PC-9 (cell line): ENCODE measurements at regions not wholly inside any gene's neighbourhood (a gene's known extent, or its start where the extent isn't known, plus 50 kb on each side); places are given as distances from the start of the nearest gene placed in this dataset.
"Not testable (repeated sequence)": the region's sequence is repeated elsewhere in the genome, so short reads cannot be mapped to it uniquely, and the experiment has no call there.

Source experiments
- BruUV-seq: library from RNA; stranded (reverse); fragments of 400-500 nt; replicated peaks from 2 replicates; lab custom pipeline; 2021; lab: Mats Ljungman, UMichigan
- CTCF ChIA-PET: fragments of 300-600 bp; sonication (Branson Sonifier 250); formaldehyde crosslinking; loops from one replicate; lab custom pipeline; 2022; ENCODE audit warnings: antibody characterized with exemption; lab: Charles Lee
- POLR2A ChIA-PET: fragments of 300-600 bp; sonication (Branson Sonifier 250); formaldehyde crosslinking; loops from one replicate; lab custom pipeline; 2022; ENCODE audit warnings: antibody characterized with exemption; ENCODE audit not compliant: unreplicated experiment; lab: Charles Lee
- DNase-seq, 2 experiments: peaks; one replicate each; pipeline versions ENCODE4 v3.0.0 to v3.0.0-alpha.2; 2015 to 2022; ENCODE audit warnings: mixed read lengths in 1 of 2
- H2AFZ ChIP-seq: fragments of 200-600 bp; sonication (generic); 2 replicates; pipeline ENCODE4 v1.8.1; 2017; ENCODE audit warnings: antibody characterized with exemption
- H3F3A ChIP-seq: fragments of 200-600 bp; sonication (generic); 2 replicates; pipeline ENCODE4 v1.8.1; 2017; ENCODE audit warnings: antibody characterized with exemption, mild to moderate bottlenecking, low read depth; ENCODE audit not compliant: insufficient read depth
- H3K27ac ChIP-seq: fragments of 200-600 bp; sonication (generic); 2 replicates; pipeline ENCODE4 v1.6.1; 2016; ENCODE audit warnings: mixed run types
- H3K27me3 ChIP-seq: fragments of 200-600 bp; sonication (generic); 2 replicates; pipeline ENCODE4 v1.6.1; 2016; ENCODE audit warnings: low read depth, mixed run types; ENCODE audit not compliant: insufficient read depth
- H3K36me3 ChIP-seq: fragments of 200-600 bp; sonication (generic); 2 replicates; pipeline ENCODE4 v1.6.1; 2016; ENCODE audit warnings: low read depth, mixed run types
- H3K4me1 ChIP-seq: fragments of 200-600 bp; sonication (generic); replicated peaks from 2 replicates; pipeline ENCODE4 v1.6.1; 2016; ENCODE audit warnings: mixed run types; ENCODE audit not compliant: insufficient read depth
- H3K4me2 ChIP-seq: fragments of 200-600 bp; sonication (generic); 2 replicates; pipeline ENCODE4 v1.6.1; 2017; ENCODE audit warnings: mixed run types
- H3K4me3 ChIP-seq: fragments of 200-600 bp; sonication (generic); 2 replicates; pipeline ENCODE4 v1.6.1; 2016; ENCODE audit warnings: mixed run types
- H3K79me2 ChIP-seq: fragments of 200-600 bp; sonication (generic); 2 replicates; pipeline ENCODE4 v1.6.1; 2017; ENCODE audit warnings: low read depth, mixed run types
- H3K9me2 ChIP-seq: fragments of 200-600 bp; sonication (generic); 2 replicates; pipeline ENCODE4 v1.8.1; 2017; ENCODE audit warnings: mild to moderate bottlenecking; ENCODE audit not compliant: insufficient read depth
- H3K9me3 ChIP-seq: fragments of 200-600 bp; sonication (generic); 2 replicates; pipeline ENCODE4 v1.8.1; 2016; ENCODE audit warnings: low read depth; ENCODE audit not compliant: insufficient read depth
- H4K20me1 ChIP-seq: fragments of 200-600 bp; sonication (generic); 2 replicates; pipeline ENCODE4 v1.8.1; 2017; ENCODE audit not compliant: insufficient read depth
- EZH2 ChIP-seq: fragments of 200-600 bp; sonication (generic); IDR thresholded peaks from 2 replicates; pipeline ENCODE4 v1.8.0; 2017; ENCODE audit warnings: antibody characterized with exemption, low read depth
- intact Hi-C: fragments of 100-400 bp; cut with micrococcal nuclease; formaldehyde crosslinking; loops from one replicate; pipeline ENCODE4 v1.10.0; 2022; ENCODE audit not compliant: unreplicated experiment
- TF ChIP-seq, protein P1 (sequence below): fragments of 200-600 bp; sonication (generic); conservative IDR thresholded peaks from 2 replicates; pipeline ENCODE4 v1.6.1; 2017; ENCODE audit warnings: mixed run types, antibody characterized with exemption, mild to moderate bottlenecking, moderate library complexity

GRCh38 chr3:80643421-80643820, 875.6 kb upstream of the ROBO1 start:
- POLR2A ChIA-PET, result no interaction called here
- Histone ChIP-seq H4K20me1 (no peaks in the 10 kb centered on the region), H3K4me2 (no peak overlapping the region), H3F3A (no peaks in the 10 kb centered on the region), H2AFZ (no peak overlapping the region), H3K4me1 (no peaks in the 10 kb centered on the region), H3K27ac (no peak overlapping the region), H3K79me2 (no peaks in the 10 kb centered on the region), H3K27me3 (no peaks in the 10 kb centered on the region), H3K4me3 (no peak overlapping the region), H3K36me3 (no peaks in the 10 kb centered on the region), H3K9me3 (no peaks in the 10 kb centered on the region; the same call in 1 of the 2 replicates), H3K9me2 (no peaks in the 10 kb centered on the region)
- no peak for TF ChIP-seq EZH2
- TF ChIP-seq, protein P1, sequence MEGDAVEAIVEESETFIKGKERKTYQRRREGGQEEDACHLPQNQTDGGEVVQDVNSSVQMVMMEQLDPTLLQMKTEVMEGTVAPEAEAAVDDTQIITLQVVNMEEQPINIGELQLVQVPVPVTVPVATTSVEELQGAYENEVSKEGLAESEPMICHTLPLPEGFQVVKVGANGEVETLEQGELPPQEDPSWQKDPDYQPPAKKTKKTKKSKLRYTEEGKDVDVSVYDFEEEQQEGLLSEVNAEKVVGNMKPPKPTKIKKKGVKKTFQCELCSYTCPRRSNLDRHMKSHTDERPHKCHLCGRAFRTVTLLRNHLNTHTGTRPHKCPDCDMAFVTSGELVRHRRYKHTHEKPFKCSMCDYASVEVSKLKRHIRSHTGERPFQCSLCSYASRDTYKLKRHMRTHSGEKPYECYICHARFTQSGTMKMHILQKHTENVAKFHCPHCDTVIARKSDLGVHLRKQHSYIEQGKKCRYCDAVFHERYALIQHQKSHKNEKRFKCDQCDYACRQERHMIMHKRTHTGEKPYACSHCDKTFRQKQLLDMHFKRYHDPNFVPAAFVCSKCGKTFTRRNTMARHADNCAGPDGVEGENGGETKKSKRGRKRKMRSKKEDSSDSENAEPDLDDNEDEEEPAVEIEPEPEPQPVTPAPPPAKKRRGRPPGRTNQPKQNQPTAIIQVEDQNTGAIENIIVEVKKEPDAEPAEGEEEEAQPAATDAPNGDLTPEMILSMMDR, result no peak
- CTCF ChIA-PET, result no interaction called here
- intact Hi-C loops, result no loop called here
- BruUV-seq, result no TSS peak
- no peak for DNase-seq

- no peak overlapping the region for H3K27ac ChIP-seq
- no peaks in the 10 kb centered on the region for H3F3A ChIP-seq
- intact Hi-C loops, result no loop called here
- no peaks in the 10 kb centered on the region for H4K20me1 ChIP-seq
- H3K27me3 ChIP-seq, result no peaks in the 10 kb centered on the region
- H3K4me2 ChIP-seq, result no peak overlapping the region
- ChIA-PET CTCF (no interaction called here), POLR2A (no interaction called here)
- no peak overlapping the region for H2AFZ ChIP-seq
- H3K4me3 ChIP-seq, result no peak overlapping the region
- no peaks in the 10 kb centered on the region for H3K79me2 ChIP-seq
- TF ChIP-seq, protein P1, result no peak
- no peak for TF ChIP-seq EZH2
- BruUV-seq, result no TSS peak
- no peaks in the 10 kb centered on the region for H3K9me3 ChIP-seq
- DNase-seq, result no peak
- H3K36me3 ChIP-seq, result no peaks in the 10 kb centered on the region
- H3K4me1 ChIP-seq, result no peaks in the 10 kb centered on the region
- H3K9me2 ChIP-seq, result no peaks in the 10 kb centered on the region
These were observed 850.8 kb upstream of the ROBO1 start for GRCh38 chr3:80618295-80619256.

DNA sequence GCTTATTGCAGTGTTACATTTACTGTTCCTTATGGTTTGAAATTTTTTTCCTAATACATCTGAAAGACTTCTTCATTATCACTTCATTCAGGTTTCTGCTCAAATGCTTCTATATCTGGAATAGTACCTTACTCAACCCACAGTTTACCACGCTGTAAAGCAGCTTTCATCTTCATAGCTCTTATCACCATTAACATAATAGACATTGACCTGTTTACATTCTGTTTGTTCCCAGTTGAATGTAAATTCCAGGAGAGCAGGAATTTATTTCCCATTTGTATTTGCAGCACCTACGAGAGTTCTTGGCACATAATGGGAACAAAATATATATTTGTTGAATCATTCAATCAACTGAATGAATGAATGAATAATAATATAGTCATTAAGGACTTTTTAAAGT, 844.6 kb upstream of the ROBO1 start:
- ChIA-PET CTCF (no interaction called here), POLR2A (no interaction called here)
- no peak overlapping the region for H3K4me2 ChIP-seq
- BruUV-seq, result no TSS peak
- TF ChIP-seq EZH2, result no peak
- TF ChIP-seq, protein P1, result no peak
- H3K4me1 ChIP-seq, result no peaks in the 10 kb centered on the region
- H2AFZ ChIP-seq, result no peak overlapping the region
- no peaks in the 10 kb centered on the region for H4K20me1 ChIP-seq
- no peaks in the 10 kb centered on the region for H3K9me3 ChIP-seq
- H3F3A ChIP-seq, result no peaks in the 10 kb centered on the region
- intact Hi-C loops, result no loop called here
- DNase-seq, result no peak
- no peak overlapping the region for H3K4me3 ChIP-seq
- no peaks in the 10 kb centered on the region for H3K36me3 ChIP-seq
- no peaks in the 10 kb centered on the region for H3K9me2 ChIP-seq
- H3K27me3 ChIP-seq, result no peaks in the 10 kb centered on the region
- H3K79me2 ChIP-seq, result no peaks in the 10 kb centered on the region
- H3K27ac ChIP-seq, result no peak overlapping the region

- H3K27ac ChIP-seq, intact Hi-C loops, H3K36me3 ChIP-seq, H3K4me2 ChIP-seq, H3K79me2 ChIP-seq, H3K4me3 ChIP-seq, CTCF ChIA-PET, H3F3A ChIP-seq, BruUV-seq, H3K9me3 ChIP-seq, H4K20me1 ChIP-seq, H3K9me2 ChIP-seq, H2AFZ ChIP-seq, DNase-seq, H3K27me3 ChIP-seq, POLR2A ChIA-PET, H3K4me1 ChIP-seq: not testable (repeated sequence)
These were observed 840.3 kb upstream of the ROBO1 start for GRCh38 chr3:80608072-80608471.
